ENCODE measurements at regions not wholly inside any gene's neighbourhood (a gene's known extent, or its start where the extent isn't known, plus 50 kb on each side); places are given as distances from the start of the nearest gene placed in this dataset.
"Not testable (repeated sequence)": the region's sequence is repeated elsewhere in the genome, so short reads cannot be mapped to it uniquely, and the experiment has no call there.

DNA sequence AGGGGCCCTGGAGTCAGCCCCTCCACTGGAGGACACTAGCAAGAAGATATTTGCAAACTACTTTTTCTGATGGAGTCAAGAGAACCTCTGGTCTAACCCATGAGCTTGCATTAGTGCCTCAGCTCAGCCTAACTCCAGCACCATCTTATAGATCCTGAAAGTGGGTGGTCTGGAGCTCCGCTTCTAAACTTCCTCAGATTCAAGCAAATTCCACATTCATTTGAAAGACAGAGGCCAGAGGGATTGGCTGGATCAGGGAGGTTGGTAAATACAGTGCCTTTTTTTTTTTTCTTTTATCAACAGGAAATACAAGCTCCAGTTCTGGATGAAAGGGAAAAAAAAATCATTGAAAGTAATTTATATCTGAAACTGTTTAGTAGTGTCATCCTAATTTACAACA lies 99.9 kb downstream of the ENC1 start:
- no peak overlapping the region for H3K4me3 ChIP-seq

DNA sequence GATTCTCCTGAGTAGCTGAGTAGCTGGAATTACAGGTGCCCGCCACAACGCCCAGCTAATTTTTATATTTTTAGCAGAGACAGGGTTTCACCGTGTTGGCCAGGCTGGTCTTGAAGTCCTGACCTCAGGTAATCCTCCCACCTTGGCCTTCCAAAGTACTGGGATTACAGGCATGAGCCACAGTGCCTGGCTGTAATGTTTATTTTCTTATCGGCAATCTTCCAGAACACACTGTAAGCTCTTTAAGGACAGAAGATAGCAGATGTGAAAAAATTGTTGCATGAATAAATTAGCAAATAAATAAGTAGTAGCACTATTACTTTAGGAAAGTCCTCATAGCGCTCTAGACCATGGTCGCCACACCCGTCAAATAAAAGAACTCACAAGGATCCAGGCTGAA lies 100.5 kb downstream of the ENC1 start:
- Histone ChIP-seq H3K4me3 (no peak overlapping the region), H3K36me3 (no peaks in the 10 kb centered on the region), H3K27me3 (no peaks in the 10 kb centered on the region), H3K9me3 (no peaks in the 10 kb centered on the region; the same call in 1 of the 2 replicates)
- DNase-seq, result no peak

More for the DNA sequence above, 99.9 kb downstream of the ENC1 start:
- no peaks in the 10 kb centered on the region for H3K36me3 ChIP-seq
- DNase-seq, result no peak
- no peaks in the 10 kb centered on the region for H3K27me3 ChIP-seq
- H3K9me3 ChIP-seq, result no peaks in the 10 kb centered on the region; the same call in 1 of the 2 replicates

DNA sequence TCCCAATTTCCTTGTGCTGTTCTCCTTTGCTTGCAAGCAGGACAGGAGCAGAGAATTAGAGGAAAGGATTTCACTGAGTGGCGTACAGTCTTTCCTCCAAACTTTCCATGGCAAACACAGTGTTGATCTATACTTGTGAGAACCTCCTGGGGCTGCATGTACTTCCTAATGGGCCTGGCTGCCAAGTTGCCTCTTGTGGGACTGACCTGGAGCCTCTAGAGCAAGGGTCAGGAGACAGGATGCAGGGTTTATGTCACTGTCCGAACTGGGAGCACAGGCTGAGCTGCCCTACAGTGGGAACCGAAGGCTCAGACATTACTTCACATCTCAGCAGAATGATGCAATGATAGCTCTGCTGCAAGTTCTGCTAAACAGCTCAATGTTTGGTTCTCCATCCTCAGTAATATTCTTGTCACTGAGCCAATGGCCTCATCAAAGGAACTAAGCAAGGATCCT lies 102.3 kb downstream of the ENC1 start:
- no peak overlapping the region for H3K4me3 ChIP-seq
- no peaks in the 10 kb centered on the region for H3K27me3 ChIP-seq
- peak; percentile 37 for DNase-seq
- H3K36me3 ChIP-seq, result no peaks in the 10 kb centered on the region
- H3K9me3 ChIP-seq, result peaks cover 7% of the 10 kb centered on the region

DNA sequence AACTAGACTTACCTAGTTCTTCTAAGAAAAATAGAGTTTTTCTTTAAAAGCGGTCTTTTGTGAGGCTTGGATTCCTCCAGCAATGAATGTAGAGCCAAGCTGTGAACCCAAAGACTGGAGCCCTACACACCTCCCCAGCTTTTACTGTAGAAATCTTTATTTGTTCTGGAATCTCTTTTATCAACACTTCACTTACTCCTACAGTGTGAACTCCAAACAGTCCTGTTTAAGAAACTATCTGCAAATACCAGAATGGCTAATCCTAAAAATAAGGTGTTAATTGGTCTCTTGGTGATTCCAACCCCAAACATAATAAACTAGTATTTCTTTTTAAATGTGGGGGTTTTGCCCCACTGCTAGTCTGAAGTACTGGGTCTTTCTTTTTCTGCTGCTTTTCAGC lies 103.9 kb downstream of the ENC1 start:
- no peaks in the 10 kb centered on the region for H3K36me3 ChIP-seq
- no peaks in the 10 kb centered on the region for H3K27me3 ChIP-seq
- H3K9me3 ChIP-seq, result peaks cover 12% of the 10 kb centered on the region
- no peak for DNase-seq
- no peak overlapping the region for H3K4me3 ChIP-seq

DNA sequence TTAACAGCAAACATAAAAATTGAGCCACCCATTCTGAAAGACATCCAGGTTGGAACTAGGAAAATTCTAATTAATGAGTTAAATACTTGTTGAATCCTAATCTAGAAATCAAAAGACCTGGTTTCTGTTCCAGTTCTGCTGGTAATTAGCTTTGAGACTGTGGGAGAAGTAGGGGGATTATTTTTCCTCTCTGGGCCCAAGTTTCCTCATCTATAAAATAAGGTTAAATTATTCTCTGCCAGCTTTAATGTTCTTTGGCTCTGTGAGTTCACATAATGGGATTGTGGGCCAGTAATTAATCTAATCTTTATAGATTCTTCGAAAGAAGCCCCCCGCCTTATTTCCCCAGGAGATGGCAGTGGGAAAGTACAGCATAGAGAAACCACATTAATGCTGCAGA lies 104.6 kb downstream of the ENC1 start:
- Histone ChIP-seq H3K4me3 (no peak overlapping the region), H3K9me3 (peaks cover 12% of the 10 kb centered on the region), H3K36me3 (no peaks in the 10 kb centered on the region), H3K27me3 (no peaks in the 10 kb centered on the region)
- DNase-seq, result no peak

DNA sequence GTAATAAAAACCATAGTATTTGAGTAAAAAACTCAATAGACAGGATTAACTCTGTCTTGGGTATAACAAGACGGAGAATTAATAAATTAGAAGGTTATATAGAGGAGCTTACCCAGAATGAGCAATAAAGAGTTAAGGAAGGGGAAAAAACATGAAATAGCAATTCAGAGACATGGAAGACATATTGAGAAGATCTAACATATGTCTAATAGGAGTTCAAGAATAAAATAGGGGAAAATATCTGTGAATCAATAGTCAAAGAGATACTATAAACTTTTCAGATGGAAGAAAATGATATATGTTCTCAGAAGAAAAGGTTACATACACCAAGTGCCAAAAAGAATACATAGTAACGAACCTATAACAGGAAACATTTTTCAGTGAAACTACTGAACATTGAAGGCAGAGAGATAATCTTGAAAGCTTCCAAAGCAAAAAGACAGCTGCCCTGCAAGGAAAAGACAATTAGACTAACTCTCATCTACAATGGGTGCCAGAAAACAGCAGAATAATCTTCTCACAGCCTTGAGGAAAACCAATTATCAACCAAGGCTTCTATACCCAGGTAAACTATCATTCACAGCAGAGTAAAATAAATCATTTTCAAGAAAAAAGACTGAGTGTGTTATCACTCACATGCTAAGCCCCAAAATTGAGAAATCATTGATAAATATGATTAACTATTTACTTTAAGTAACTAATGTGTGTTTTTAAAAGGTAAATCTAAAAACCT lies 106.0 kb downstream of the ENC1 start:
- no peak overlapping the region for H3K4me3 ChIP-seq
- H3K36me3 ChIP-seq, result no peaks in the 10 kb centered on the region

DNA sequence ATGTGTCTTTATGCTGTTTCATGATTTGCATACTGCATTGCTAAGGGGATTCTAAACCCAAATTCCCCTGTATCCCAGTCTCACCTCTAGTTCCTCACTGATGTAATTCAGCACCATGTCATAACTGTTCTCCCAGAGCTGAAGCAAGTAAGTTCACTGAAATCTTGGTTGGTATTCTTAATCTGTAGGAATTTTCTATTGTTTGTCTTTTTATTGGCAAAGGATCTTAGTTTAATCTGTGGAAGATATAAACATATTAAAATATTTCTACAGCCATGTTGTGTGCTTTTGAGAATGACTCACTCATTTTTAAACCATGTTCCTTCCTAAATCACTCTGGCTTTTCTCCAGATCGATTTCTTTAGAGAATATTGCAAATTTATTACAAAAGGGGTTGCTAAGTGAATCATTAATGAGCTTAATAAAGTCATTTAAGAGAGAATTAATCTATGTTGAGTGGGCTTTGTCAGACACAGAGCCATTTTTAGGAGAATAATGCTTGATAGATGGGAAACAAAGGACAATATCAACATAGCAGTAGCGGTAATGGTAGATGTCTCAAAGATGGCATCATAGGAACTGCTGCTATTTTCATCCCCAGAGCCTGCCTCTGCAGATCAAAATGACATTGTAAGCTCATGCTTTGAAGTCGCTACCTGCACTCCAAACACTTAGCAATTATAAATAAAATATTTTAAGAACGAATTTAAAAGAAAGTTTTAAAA lies 110.0 kb downstream of the ENC1 start:
- H3K36me3 ChIP-seq, result no peaks in the 10 kb centered on the region
- H3K4me3 ChIP-seq, result no peak overlapping the region
- peaks cover 12% of the 10 kb centered on the region for H3K9me3 ChIP-seq
- no peaks in the 10 kb centered on the region for H3K27me3 ChIP-seq
- no peak for DNase-seq

More for the DNA sequence above, 106.0 kb downstream of the ENC1 start:
- no peak for DNase-seq
- Histone ChIP-seq H3K9me3 (peaks cover 12% of the 10 kb centered on the region), H3K27me3 (no peaks in the 10 kb centered on the region)

DNA sequence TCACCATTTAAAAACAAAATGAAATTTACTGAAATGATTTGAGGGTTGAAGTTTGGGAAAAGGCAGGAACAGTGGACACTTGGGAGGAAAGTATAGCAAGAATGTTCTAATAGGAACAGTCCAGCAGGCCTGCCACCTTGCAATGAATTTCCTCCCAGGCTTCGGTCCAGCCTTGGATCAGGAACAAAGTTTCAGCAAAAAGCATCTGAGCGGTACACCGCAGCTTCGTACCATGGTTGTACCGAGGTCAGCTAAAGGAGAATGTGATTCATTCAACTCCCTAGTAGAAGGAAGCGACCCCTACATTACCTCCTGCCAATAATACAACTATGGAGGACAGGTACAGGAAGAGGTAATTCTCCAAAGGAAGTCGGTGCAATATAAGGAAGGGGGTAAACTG lies 111.4 kb downstream of the ENC1 start:
- Histone ChIP-seq H3K9me3 (peaks cover 4% of the 10 kb centered on the region), H3K36me3 (no peaks in the 10 kb centered on the region), H3K27me3 (no peaks in the 10 kb centered on the region), H3K4me3 (no peak overlapping the region)
- no peak for DNase-seq

DNA sequence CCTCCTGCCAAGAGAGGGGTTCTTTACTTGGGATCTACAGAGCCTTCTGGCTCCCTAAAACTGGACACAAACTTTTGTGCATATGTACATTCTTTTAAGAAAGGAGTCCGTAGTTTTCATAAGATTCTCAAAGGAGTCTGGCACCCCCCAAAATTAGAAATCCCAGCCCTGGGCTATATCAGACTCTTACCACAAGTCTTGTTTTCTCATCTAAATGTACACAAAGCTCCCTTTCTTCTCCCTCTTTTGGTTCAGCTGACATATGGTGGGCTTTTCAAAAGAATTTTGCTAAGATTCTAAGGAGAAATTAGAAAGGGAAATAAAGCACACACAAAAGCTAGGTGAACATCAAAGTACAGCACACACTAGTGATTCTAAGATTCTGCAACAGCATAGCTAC lies 114.4 kb downstream of the ENC1 start:
- Histone ChIP-seq H3K4me3 (no peak overlapping the region), H3K36me3 (no peaks in the 10 kb centered on the region), H3K27me3 (no peaks in the 10 kb centered on the region), H3K9me3 (0 out of 2 replicates have a peak, but pooled peaks cover 8% of the 10 kb centered on the region)
- no peak for DNase-seq

DNA sequence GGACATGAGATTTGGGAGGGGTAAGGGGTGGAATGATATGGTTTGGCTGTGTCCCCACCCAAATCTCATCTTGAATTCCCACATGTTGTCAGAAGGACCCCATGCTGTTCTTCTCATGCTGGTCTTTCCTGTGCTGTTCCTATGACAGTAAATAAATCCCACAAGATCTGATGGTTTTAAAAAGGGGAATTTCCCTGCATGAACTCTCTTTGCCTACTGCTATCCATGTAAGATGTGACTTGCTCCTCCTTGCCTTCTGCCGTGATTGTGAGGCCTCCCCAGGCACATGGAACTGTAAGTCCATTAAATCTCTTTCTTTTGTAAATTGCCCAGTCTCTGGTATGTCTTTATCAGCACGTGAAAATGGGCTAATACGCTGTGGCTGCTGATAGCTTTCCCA lies 115.8 kb downstream of the ENC1 start:
- H3K36me3 ChIP-seq, H3K4me3 ChIP-seq, DNase-seq, H3K27me3 ChIP-seq, H3K9me3 ChIP-seq: not testable (repeated sequence)

DNA sequence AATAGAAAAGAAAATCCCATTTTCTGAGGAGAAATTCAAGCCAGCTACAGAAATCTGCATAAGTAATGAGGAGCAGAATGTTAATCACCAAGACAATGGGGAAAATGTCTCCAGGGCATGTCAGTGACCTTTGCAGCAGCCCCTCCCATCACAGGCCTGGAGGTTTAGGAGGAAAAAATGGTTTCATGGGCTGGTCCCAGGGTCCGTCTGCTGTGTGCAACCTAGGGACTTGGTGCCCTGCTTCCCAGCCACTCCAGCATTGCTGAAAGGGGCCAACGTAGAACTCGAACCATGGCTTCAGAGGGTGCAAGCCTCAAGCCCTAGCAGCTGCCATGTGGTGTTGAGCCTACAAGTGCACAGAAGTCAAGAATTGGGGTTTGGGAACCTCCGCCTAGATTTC lies 116.8 kb downstream of the ENC1 start:
- not testable (repeated sequence) for DNase-seq, H3K9me3 ChIP-seq, H3K36me3 ChIP-seq, H3K4me3 ChIP-seq, H3K27me3 ChIP-seq

DNA sequence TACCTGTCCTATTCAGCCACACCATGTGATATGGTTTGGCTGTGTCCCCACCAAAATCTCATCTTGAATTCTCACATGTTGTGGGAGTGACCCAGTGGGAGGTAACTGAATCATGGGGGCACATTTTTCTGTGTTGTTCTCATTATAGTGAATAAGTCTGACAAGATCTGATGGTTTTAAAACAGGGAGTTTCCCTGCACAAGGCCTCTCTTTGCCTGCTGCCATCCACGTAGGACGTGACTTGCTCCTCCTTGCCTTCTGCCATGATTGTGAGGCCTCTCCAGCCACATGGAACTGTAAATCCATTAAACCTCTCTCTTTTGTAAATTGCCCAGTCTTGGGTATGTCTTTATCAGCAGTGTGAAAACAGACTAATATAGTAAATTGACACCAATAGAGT lies 117.7 kb downstream of the ENC1 start:
- H3K9me3 ChIP-seq, DNase-seq, H3K36me3 ChIP-seq, H3K27me3 ChIP-seq, H3K4me3 ChIP-seq: not testable (repeated sequence)

DNA sequence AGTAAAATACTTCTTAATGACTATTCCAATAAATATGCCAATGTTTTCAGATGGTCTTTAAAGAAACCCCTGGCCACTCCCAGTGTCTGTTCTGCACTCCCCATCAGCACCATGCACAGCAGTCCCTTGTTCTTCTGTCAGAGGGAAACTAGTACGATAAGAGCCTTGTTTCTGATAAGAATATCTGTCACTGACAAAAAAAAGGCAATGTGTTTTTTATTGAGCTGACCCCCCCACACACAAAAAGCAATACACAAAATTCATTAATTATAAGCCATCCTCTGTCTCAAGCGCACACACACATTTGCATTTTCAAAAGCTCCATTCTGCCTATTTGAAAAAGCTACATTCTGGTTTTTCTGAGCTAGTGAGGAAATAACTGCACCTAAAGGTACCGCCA lies 119.1 kb downstream of the ENC1 start:
- Histone ChIP-seq H3K27me3 (no peaks in the 10 kb centered on the region), H3K36me3 (no peaks in the 10 kb centered on the region), H3K9me3 (0 out of 2 replicates have a peak, but pooled peaks cover 8% of the 10 kb centered on the region), H3K4me3 (no peak overlapping the region)
- no peak for DNase-seq

DNA sequence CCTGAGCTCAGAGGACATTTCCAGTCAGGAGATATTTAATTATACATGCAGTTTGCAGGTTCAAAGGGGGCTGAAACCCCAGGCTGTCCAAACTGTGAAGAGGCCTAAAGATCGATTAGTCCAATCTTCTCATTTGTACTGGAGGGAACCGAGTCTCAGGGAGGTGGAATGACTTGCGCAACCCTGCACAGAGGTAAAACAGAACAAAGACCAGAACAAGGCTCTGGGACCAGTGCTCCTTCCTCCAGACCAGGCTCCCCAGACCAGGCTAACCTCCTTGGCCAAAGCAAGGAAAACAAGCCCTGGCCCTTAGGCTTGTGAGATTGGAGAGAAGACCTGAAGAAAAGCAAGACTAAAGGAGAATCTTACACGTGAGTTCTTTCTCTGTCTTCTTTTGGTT lies 120.8 kb downstream of the ENC1 start:
- Histone ChIP-seq H3K4me3 (no peak overlapping the region), H3K27me3 (no peaks in the 10 kb centered on the region), H3K9me3 (0 out of 2 replicates have a peak, but pooled peaks cover 8% of the 10 kb centered on the region), H3K36me3 (no peaks in the 10 kb centered on the region)
- DNase-seq, result no peak

DNA sequence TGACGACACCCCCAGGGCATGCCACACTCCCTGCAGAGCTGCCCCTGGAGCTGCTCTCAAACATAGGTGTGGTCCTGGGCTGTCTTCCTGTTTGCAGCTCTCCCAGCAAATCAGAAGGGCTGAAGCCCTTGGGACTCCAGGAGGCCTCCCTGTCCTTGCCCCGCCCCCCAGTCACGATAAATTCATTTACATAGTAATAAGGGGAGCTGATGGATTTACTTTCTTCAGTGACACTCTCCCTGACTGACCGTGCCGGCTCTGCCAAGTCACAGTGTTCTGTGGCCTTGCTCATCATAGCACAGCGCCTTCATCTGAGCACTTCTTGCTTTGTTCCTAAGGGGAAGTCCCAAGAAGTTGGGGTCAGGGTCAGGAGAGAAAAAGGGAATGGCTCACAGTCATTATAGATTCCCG lies 121.4 kb downstream of the ENC1 start:
- no peak for DNase-seq
- Histone ChIP-seq H3K4me3 (no peak overlapping the region), H3K27me3 (no peaks in the 10 kb centered on the region)

DNA sequence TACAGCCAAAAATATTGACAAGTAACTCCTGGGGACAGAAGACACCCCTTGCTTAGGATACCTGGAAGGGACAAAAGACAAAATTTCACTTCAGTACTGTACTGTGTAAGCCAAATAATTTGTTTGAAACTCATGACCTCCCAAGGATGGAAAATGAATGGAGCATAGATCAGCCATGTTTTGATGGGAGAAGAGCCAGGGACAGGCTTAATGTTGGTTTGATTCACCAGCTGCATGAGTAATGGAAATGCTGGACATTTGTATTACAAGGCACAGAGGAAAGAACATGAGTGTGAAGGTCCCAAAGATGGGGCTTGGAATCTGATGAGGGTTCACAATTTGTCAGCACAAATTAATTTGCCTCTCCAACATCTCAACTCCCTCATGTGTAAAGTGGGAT lies 122.8 kb downstream of the ENC1 start:
- peak; percentile 69 for DNase-seq
- Histone ChIP-seq H3K9me3 (0 out of 2 replicates have a peak, but pooled peaks cover under 1% of the 10 kb centered on the region), H3K4me3 (no peak overlapping the region), H3K36me3 (no peaks in the 10 kb centered on the region), H3K27me3 (no peaks in the 10 kb centered on the region)

More for the DNA sequence above, 121.4 kb downstream of the ENC1 start:
- Histone ChIP-seq H3K36me3 (no peaks in the 10 kb centered on the region), H3K9me3 (0 out of 2 replicates have a peak, but pooled peaks cover 8% of the 10 kb centered on the region)

DNA sequence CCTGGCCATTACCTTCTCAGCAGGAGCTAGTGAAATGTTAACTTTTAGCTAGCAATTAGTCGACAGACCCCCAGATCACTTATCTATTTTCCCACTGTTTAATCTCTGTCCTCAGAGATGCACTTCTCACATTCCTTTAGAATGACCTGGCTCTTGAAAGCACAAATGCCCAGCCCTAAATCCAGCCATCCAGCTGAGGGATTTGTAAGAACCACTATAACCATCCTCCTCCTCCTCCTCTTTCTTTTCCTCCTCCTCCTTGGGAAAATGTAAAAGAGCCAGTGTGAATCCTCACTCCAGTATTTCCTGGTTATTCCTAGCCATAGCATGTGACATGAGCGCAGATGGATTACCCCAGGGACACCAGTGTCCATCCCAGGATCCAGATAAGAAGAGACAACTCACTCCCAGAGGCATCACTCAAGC lies 124.3 kb downstream of the ENC1 start:
- no peaks in the 10 kb centered on the region for H3K27me3 ChIP-seq
- H3K4me3 ChIP-seq, result no peak overlapping the region
- H3K9me3 ChIP-seq, result no peaks in the 10 kb centered on the region
- DNase-seq, result no peak
- no peaks in the 10 kb centered on the region for H3K36me3 ChIP-seq

Data from MG63 (cell line).